K562 (cell line): ENCODE measurements at regions not wholly inside any gene's neighbourhood (a gene's known extent, or its start where the extent isn't known, plus 50 kb on each side); places are given as distances from the start of the nearest gene placed in this dataset.

Source experiments
- ATAC-seq: fragments of 200-7000 bp; cut with Tn5 transposase; 3 replicates; pipeline ENCODE4 v1.9.1; 2020; ENCODE audit warnings: moderate library complexity
- BruUV-seq: library from RNA; stranded (reverse); fragments of 400-500 nt; replicated peaks from 2 replicates; lab custom pipeline; 2021; lab: Mats Ljungman, UMichigan
- CTCF ChIA-PET: fragments of 300-600 bp; formaldehyde crosslinking; extraction: SDS; loops from one replicate; lab custom pipeline; 2021; ENCODE audit warnings: low intra/inter-chr PET ratio; lab: Yijun Ruan, JAX
- POLR2A ChIA-PET: fragments of 300-600, 350-650 bp; sonication (Branson Sonifier 250); formaldehyde crosslinking; extraction: SDS; loops from one replicate; lab custom pipeline; 2021; ENCODE audit warnings: antibody characterized with exemption, inconsistent platforms; lab: Yijun Ruan, JAX
- DNase-seq, 4 experiments: peaks; one replicate each; pipeline versions ENCODE4 v3.0.0 to v3.0.0-alpha.2; 2011 to 2018; ENCODE audit warnings: low spot score in 3 of 4, mixed read lengths in 3 of 4; ENCODE audit errors: extremely low read depth in 1 of 4
- FAIRE-seq: peaks from 2 replicates; lab custom pipeline; 2011; peaks lifted over from hg19 to GRCh38; lab: Jason Lieb, UNC
- H2AFZ ChIP-seq: 2 replicates; pipeline ENCODE4 v1.6.0; 2011; ENCODE audit warnings: low read depth, low read length, control low read depth, inconsistent platforms
- H3K27ac ChIP-seq: fragments of 200-600 bp; 3 replicates; pipeline ENCODE4 v1.8.0; 2011; ENCODE audit warnings: low read depth, mild to moderate bottlenecking, control low read depth, inconsistent platforms, low read length, moderate library complexity, mixed read lengths; ENCODE audit errors: extremely low read depth
- H3K27me3 ChIP-seq, 2 experiments: fragments of 300-600 bp in 1 of 2; 2 replicates in 1 of 2; 3 replicates in 1 of 2; pipeline versions ENCODE4 v1.6.0 to v1.8.0; 2011; ENCODE audit warnings: inconsistent platforms in 2 of 2, low read length in 2 of 2, mild to moderate bottlenecking in 1 of 2, mixed read lengths in 1 of 2, moderate library complexity in 1 of 2; ENCODE audit not compliant: control insufficient read depth in 2 of 2, insufficient read depth in 2 of 2
- H3K36me3 ChIP-seq: fragments of 300-600 bp; 3 replicates; pipeline ENCODE4 v1.8.0; 2011; ENCODE audit warnings: mild to moderate bottlenecking, low read length, inconsistent platforms; ENCODE audit not compliant: control insufficient read depth, insufficient read depth
- H3K4me1 ChIP-seq, 2 experiments: fragments of 200-600 bp in 1 of 2; replicated peaks in 1 of 2; 2 replicates in 1 of 2; 3 replicates in 1 of 2; pipeline versions ENCODE4 v1.5.1 to v1.8.0; 2011; ENCODE audit warnings: inconsistent platforms in 2 of 2, low read length in 2 of 2, mild to moderate bottlenecking in 1 of 2, mixed read lengths in 1 of 2, moderate library complexity in 1 of 2; ENCODE audit not compliant: control insufficient read depth in 2 of 2, insufficient read depth in 2 of 2
- H3K4me2 ChIP-seq: 2 replicates; pipeline ENCODE4 v1.6.1; 2011; ENCODE audit warnings: low read length, control low read depth, inconsistent platforms, mixed read lengths; ENCODE audit not compliant: insufficient read depth
- H3K4me3 ChIP-seq: fragments of 200-600 bp; sonication (generic), shearing (Covaris generic); 2 replicates; pipeline ENCODE4 v1.5.1; 2016; ENCODE audit warnings: control low read depth, inconsistent platforms
- H3K79me2 ChIP-seq: fragments of 200-600 bp; 3 replicates; pipeline ENCODE4 v1.8.0; 2011; ENCODE audit warnings: low read length, inconsistent platforms; ENCODE audit not compliant: control insufficient read depth, insufficient read depth
- H3K9ac ChIP-seq, 2 experiments: 2 replicates each; pipeline versions ENCODE4 v1.6.0 to v1.6.1; 2011; ENCODE audit warnings: low read depth in 2 of 2, low read length in 2 of 2, control low read depth in 1 of 2, inconsistent platforms in 1 of 2, mild to moderate bottlenecking in 1 of 2, mixed read lengths in 1 of 2; ENCODE audit not compliant: insufficient read depth in 1 of 2
- H3K9me1 ChIP-seq: one replicate; pipeline ENCODE4 v1.6.0; 2011; ENCODE audit warnings: inconsistent platforms, mild to moderate bottlenecking, low read length, moderate library complexity; ENCODE audit not compliant: control insufficient read depth, insufficient read depth
- H3K9me3 ChIP-seq: replicated peaks from 2 replicates; pipeline ENCODE4 v1.5.1; 2011; ENCODE audit warnings: low read depth, low read length, inconsistent platforms; ENCODE audit not compliant: control insufficient read depth, insufficient read depth
- H4K20me1 ChIP-seq: replicated peaks from 2 replicates; pipeline ENCODE4 v1.6.1; 2011; ENCODE audit warnings: low read length, inconsistent platforms, mixed read lengths; ENCODE audit not compliant: control insufficient read depth, insufficient read depth
- CHD2 ChIP-seq: IDR thresholded peaks from 2 replicates; pipeline ENCODE4 v1.6.1; 2011; ENCODE audit warnings: low read depth, low read length
- ERF ChIP-seq: fragments of 450-650 bp; formaldehyde crosslinking; IDR thresholded peaks from 2 replicates; pipeline ENCODE4 v1.4.0; 2020; ENCODE audit warnings: mild to moderate bottlenecking, mixed read lengths
- KAT7 ChIP-seq: sonication (generic); formaldehyde crosslinking; IDR thresholded peaks from 2 replicates; pipeline ENCODE4 v1.8.0; 2022; ENCODE audit warnings: missing genetic modification reagents, mild to moderate bottlenecking, borderline replicate concordance
- NELFE ChIP-seq: IDR thresholded peaks from 2 replicates; pipeline ENCODE4 v1.6.1; 2011; ENCODE audit warnings: mild to moderate bottlenecking; ENCODE audit not compliant: insufficient read depth, insufficient read length
- NUFIP1 ChIP-seq: fragments of 450-650 bp; IDR thresholded peaks from 2 replicates; pipeline ENCODE4 v1.6.1; 2018; ENCODE audit not compliant: partially characterized antibody
- PYGO2 ChIP-seq: fragments of 450-650 bp; IDR thresholded peaks from 2 replicates; pipeline ENCODE4 v1.6.1; 2016; ENCODE audit warnings: mild to moderate bottlenecking, missing genetic modification characterization, moderate library complexity, missing compliant biosample characterization
- SRF ChIP-seq, 2 experiments: fragments of 250-450, 450-650 bp in 1 of 2; sonication (Bioruptor Pico) in 1 of 2; sonication (generic) in 1 of 2; formaldehyde crosslinking; IDR thresholded peaks; 2 replicates each; pipeline versions ENCODE4 v1.5.0 to v1.5.1; 2020 to 2022; ENCODE audit warnings: mild to moderate bottlenecking in 1 of 2, missing genetic modification reagents in 1 of 2
- TAF15 ChIP-seq: fragments of 200-400 bp; formaldehyde crosslinking; IDR thresholded peaks from 2 replicates; pipeline ENCODE4 v1.6.1; 2017; ENCODE audit warnings: mild to moderate bottlenecking, low read depth, low read length, moderate library complexity
- TEAD1 ChIP-seq, 2 experiments: fragments of 450-650 bp in 1 of 2; sonication (generic) in 1 of 2; formaldehyde crosslinking; IDR thresholded peaks; 2 replicates each; pipeline versions ENCODE4 v1.4.0 to v1.8.0; 2020 to 2022; ENCODE audit warnings: mild to moderate bottlenecking in 2 of 2, missing genetic modification reagents in 1 of 2
- USF2 ChIP-seq: sonication (generic); formaldehyde crosslinking; IDR thresholded peaks from 2 replicates; pipeline ENCODE4 v1.5.0; 2020; ENCODE audit warnings: missing genetic modification reagents
- ZNF212 ChIP-seq: fragments of 450-650 bp; formaldehyde crosslinking; IDR thresholded peaks from 2 replicates; pipeline ENCODE4 v1.4.0; 2020; ENCODE audit warnings: mild to moderate bottlenecking
- ZNF354B ChIP-seq: fragments of 250-450 bp; sonication (Bioruptor Pico); IDR thresholded peaks from 2 replicates; pipeline ENCODE4 v1.4.0; 2020
- ZNF436 ChIP-seq: fragments of 250-450, 450-650 bp; sonication (Bioruptor Pico); formaldehyde crosslinking; IDR thresholded peaks from 2 replicates; pipeline ENCODE4 v1.7.0; 2020; ENCODE audit warnings: mild to moderate bottlenecking
- ZNF583 ChIP-seq: fragments of 250-450 bp; sonication (Bioruptor Pico); IDR thresholded peaks from 2 replicates; pipeline ENCODE4 v1.4.0; 2020
- ZNF586 ChIP-seq: fragments of 450-650 bp; formaldehyde crosslinking; conservative IDR thresholded peaks from 2 replicates; pipeline ENCODE4 v1.4.0; 2020; ENCODE audit warnings: mild to moderate bottlenecking, moderate library complexity
- WGBS: fragments of 100-300 bp; shearing (Covaris generic); methylation state at CpG from one replicate; pipeline ENCODE4 v1.1.6; 2016; ENCODE audit warnings: low coverage, mixed read lengths; ENCODE audit not compliant: insufficient coverage; ENCODE audit errors: missing lambda C conversion rate; 5-methylcytosine and 5-hydroxymethylcytosine counted together
- in situ Hi-C: fragments of 300-500 bp; cut with MboI; formaldehyde crosslinking; loops from 4 replicates; pipeline ENCODE4 v1.15.0; 2018; ENCODE audit warnings: inconsistent platforms, mixed read lengths
- intact Hi-C: fragments of 100-400 bp; cut with micrococcal nuclease; formaldehyde crosslinking; loops from 2 replicates; pipeline ENCODE4 v1.14.2; 2022
- TF ChIP-seq, protein P1 (sequence below): sonication (generic); formaldehyde crosslinking; IDR thresholded peaks from 2 replicates; pipeline ENCODE4 v1.8.0; 2022; ENCODE audit warnings: missing genetic modification reagents, mild to moderate bottlenecking, moderate library complexity, borderline replicate concordance

DNA sequence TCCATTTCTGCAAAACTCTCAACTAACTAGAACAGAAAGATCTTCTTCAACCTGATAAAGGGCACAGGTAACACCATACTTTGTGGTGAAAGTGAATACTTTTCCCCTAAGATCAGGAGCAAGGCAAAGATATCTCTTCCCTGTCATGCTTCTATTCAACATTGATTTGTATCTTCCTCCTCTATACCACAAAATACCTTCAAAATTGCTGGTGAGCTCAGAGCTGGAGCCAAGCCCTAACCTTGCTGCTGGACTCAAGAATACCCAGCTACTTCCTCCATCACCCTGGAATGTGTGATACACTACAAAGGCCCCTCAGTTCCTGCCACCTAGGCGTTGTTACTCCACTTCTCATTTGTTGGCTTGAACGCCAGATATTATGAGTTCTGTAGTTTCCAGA lies 499.0 kb downstream of the ACTL7B start:
- no peaks in the 10 kb centered on the region for H3K36me3 ChIP-seq
- 0% methylated on average over 2 of the region's 2 CpGs for WGBS
- FAIRE-seq (no peak), DNase-seq (no peak), ATAC-seq (no peak)
- no peak for TF ChIP-seq KAT7 (CRISPR knock-in tag)
- TF ChIP-seq TEAD1 (CRISPR knock-in tag; IDR thresholded peaks at IDR 0.05), result no peak
- no peak for TF ChIP-seq NELFE
- TF ChIP-seq ZNF583, result no peak
- TF ChIP-seq ERF (CRISPR knock-in tag), result no peak
- TF ChIP-seq, protein P1, sequence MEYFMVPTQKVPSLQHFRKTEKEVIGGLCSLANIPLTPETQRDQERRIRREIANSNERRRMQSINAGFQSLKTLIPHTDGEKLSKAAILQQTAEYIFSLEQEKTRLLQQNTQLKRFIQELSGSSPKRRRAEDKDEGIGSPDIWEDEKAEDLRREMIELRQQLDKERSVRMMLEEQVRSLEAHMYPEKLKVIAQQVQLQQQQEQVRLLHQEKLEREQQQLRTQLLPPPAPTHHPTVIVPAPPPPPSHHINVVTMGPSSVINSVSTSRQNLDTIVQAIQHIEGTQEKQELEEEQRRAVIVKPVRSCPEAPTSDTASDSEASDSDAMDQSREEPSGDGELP (CRISPR knock-in tag), result no peak
- no peak for TF ChIP-seq NUFIP1
- no peak for TF ChIP-seq ZNF586 (CRISPR knock-in tag)
- no peak for TF ChIP-seq TAF15
- TF ChIP-seq ZNF436, result no peak
- TF ChIP-seq CHD2, result no peak
- TF ChIP-seq ZNF212 (CRISPR knock-in tag), result no peak
- no peak for TF ChIP-seq SRF (CRISPR knock-in tag; IDR thresholded peaks at IDR 0.05)
- TF ChIP-seq ZNF354B, result no peak
- TF ChIP-seq USF2 (CRISPR knock-in tag), result no peak
- no peak for TF ChIP-seq PYGO2
- no peaks in the 10 kb centered on the region for H3K79me2 ChIP-seq
- no peak overlapping the region for H3K27ac ChIP-seq
- no TSS peak for BruUV-seq
- no peaks in the 10 kb centered on the region for H3K4me1 ChIP-seq
- no peak overlapping the region for H3K4me3 ChIP-seq
- no peak overlapping the region for H2AFZ ChIP-seq
- H4K20me1 ChIP-seq, result no peaks in the 10 kb centered on the region
- CTCF ChIA-PET, result no interaction called here
- H3K9me1 ChIP-seq, result no peaks in the 10 kb centered on the region
- H3K4me2 ChIP-seq, result no peak overlapping the region
- in situ Hi-C loops, result no loop called here
- intact Hi-C loops, result no loop called here
- POLR2A ChIA-PET, result no interaction called here
- H3K9ac ChIP-seq, result no peak overlapping the region
- no peaks in the 10 kb centered on the region for H3K9me3 ChIP-seq
- H3K27me3 ChIP-seq, result no peaks in the 10 kb centered on the region
